Suppressor macrophage treated with lipopolysaccharide for 1 hour (primary cell): ENCODE measurements at regions not wholly inside any gene's neighbourhood (a gene's known extent, or its start where the extent isn't known, plus 50 kb on each side); places are given as distances from the start of the nearest gene placed in this dataset.
A peak's percentile ranks its signal among the peaks of the same experiment; 100 is the strongest.

ENCODE experiments used
- DNase-seq, 3 donors: peaks; one replicate each; pipeline ENCODE4 v3.0.0-alpha.2; 2020 to 2022

- DNase-seq: no peak
These were observed 140.6 kb upstream of the ID2 start for GRCh38 chr2:8541223-8541622.

- DNase-seq: no peak
These were observed 140.2 kb upstream of the ID2 start for GRCh38 chr2:8541636-8542035.

GRCh38 chr2:8542381-8543059 lies 139.3 kb upstream of the ID2 start:
- DNase-seq: no peak

- DNase-seq: peak in 2 of 3 donors; percentile 84 to 92
These were observed 138.8 kb upstream of the ID2 start for GRCh38 chr2:8543060-8543382.

GRCh38 chr2:8543383-8544170 lies 138.3 kb upstream of the ID2 start:
- peak; percentile 94 to 98 (median 96) for DNase-seq

- peak in 2 of 3 donors; percentile 42 to 48 for DNase-seq
These were observed 137.6 kb upstream of the ID2 start for GRCh38 chr2:8544171-8544785.

- DNase-seq: peak; percentile 95 to 98 (median 96)
These were observed 136.8 kb upstream of the ID2 start for GRCh38 chr2:8544786-8545694.

GRCh38 chr2:8545695-8546611 lies 135.9 kb upstream of the ID2 start:
- no peak for DNase-seq

GRCh38 chr2:8546612-8547283 lies 135.1 kb upstream of the ID2 start:
- peak; percentile 77 to 78 (median 77) for DNase-seq

GRCh38 chr2:8547284-8548064 lies 134.4 kb upstream of the ID2 start:
- DNase-seq: no peak

GRCh38 chr2:8548065-8548618 lies 133.7 kb upstream of the ID2 start:
- DNase-seq: no peak

GRCh38 chr2:8548619-8549150 lies 133.2 kb upstream of the ID2 start:
- no peak for DNase-seq

- no peak for DNase-seq
These were observed 132.5 kb upstream of the ID2 start for GRCh38 chr2:8549273-8549922.

- no peak for DNase-seq
These were observed 131.9 kb upstream of the ID2 start for GRCh38 chr2:8549942-8550341.

- DNase-seq: no peak
These were observed 131.4 kb upstream of the ID2 start for GRCh38 chr2:8550481-8550880.

- DNase-seq: no peak
These were observed 130.8 kb upstream of the ID2 start for GRCh38 chr2:8550937-8551621.

GRCh38 chr2:8551622-8552074 lies 130.2 kb upstream of the ID2 start:
- DNase-seq: no peak

GRCh38 chr2:8552293-8552801 lies 129.5 kb upstream of the ID2 start:
- no peak for DNase-seq
